ENCODE measurements at regions not wholly inside any gene's neighbourhood (a gene's known extent, or its start where the extent isn't known, plus 50 kb on each side); places are given as distances from the start of the nearest gene placed in this dataset.
A peak's percentile ranks its signal among the peaks of the same experiment; 100 is the strongest.
"Not testable (repeated sequence)": the region's sequence is repeated elsewhere in the genome, so short reads cannot be mapped to it uniquely, and the experiment has no call there.

GRCh38 chr18:70577023-70577420 is 288.2 kb downstream of the SOCS6 start:
- no peak overlapping the region for H3K4me3 ChIP-seq (ENCODE audit: control insufficient read depth in 1 of 7, extremely low read depth in 1 of 7, insufficient read depth in 4 of 7, low read depth in 2 of 7, low read length in 6 of 7)
- CTCF ChIA-PET = no interaction called here
- no peaks in the 10 kb centered on the region for H3K36me3 ChIP-seq (ENCODE audit: control insufficient read depth in 4 of 4, insufficient read depth in 4 of 4, low read length in 3 of 4)
- POLR2A ChIA-PET = no interaction called here
- H3K4me1 ChIP-seq (ENCODE audit: control extremely low read depth in 1 of 4, control insufficient read depth in 4 of 4, insufficient read depth in 4 of 4, low read length in 3 of 4) = no peaks in the 10 kb centered on the region
- no peaks in the 10 kb centered on the region for H3K27me3 ChIP-seq (replicated peaks in 2 of 5; ENCODE audit: control insufficient read depth in 4 of 5, insufficient read depth in 5 of 5, low read length in 4 of 5)
- no peak overlapping the region for H3K27ac ChIP-seq (ENCODE audit: insufficient read depth in 1 of 2, low read depth in 1 of 2, low read length in 2 of 2, poor library complexity in 1 of 2, severe bottlenecking in 2 of 2)
- DNase-seq = no peak
- no peaks in the 10 kb centered on the region for H3K9me3 ChIP-seq (ENCODE audit: control extremely low read depth in 1 of 5, control insufficient read depth in 4 of 5, insufficient read depth in 2 of 5, low read depth in 1 of 5, low read length in 4 of 5)
- 72% methylated on average over 2 of the region's 4 CpGs for WGBS (ENCODE audit: insufficient coverage)

- DNase-seq = no peak
- no peaks in the 10 kb centered on the region for H3K36me3 ChIP-seq (ENCODE audit: control insufficient read depth in 4 of 4, insufficient read depth in 4 of 4, low read length in 3 of 4)
- ChIA-PET CTCF (interaction anchor here (1.4 kb wide), 1 partner anchor 23 kb away, joined by 3 read pairs; no protein-coding TSS in a partner anchor), POLR2A (no interaction called here)
- no peaks in the 10 kb centered on the region for H3K9me3 ChIP-seq (ENCODE audit: control extremely low read depth in 1 of 5, control insufficient read depth in 4 of 5, insufficient read depth in 2 of 5, low read depth in 1 of 5, low read length in 4 of 5)
- no peaks in the 10 kb centered on the region for H3K27me3 ChIP-seq (replicated peaks in 2 of 5; ENCODE audit: control insufficient read depth in 4 of 5, insufficient read depth in 5 of 5, low read length in 4 of 5)
- WGBS (ENCODE audit: insufficient coverage) = 96% methylated on average over 4 of the region's 9 CpGs
- H3K4me1 ChIP-seq (ENCODE audit: control extremely low read depth in 1 of 4, control insufficient read depth in 4 of 4, insufficient read depth in 4 of 4, low read length in 3 of 4) = no peaks in the 10 kb centered on the region
- no peak overlapping the region for H3K27ac ChIP-seq (ENCODE audit: insufficient read depth in 1 of 2, low read depth in 1 of 2, low read length in 2 of 2, poor library complexity in 1 of 2, severe bottlenecking in 2 of 2)
- H3K4me3 ChIP-seq (ENCODE audit: control insufficient read depth in 1 of 7, extremely low read depth in 1 of 7, insufficient read depth in 4 of 7, low read depth in 2 of 7, low read length in 6 of 7) = no peak overlapping the region
Observed at GRCh38 chr18:70576276-70577022, 287.6 kb downstream of the SOCS6 start.

- H3K9me3 ChIP-seq (ENCODE audit: control extremely low read depth in 1 of 5, control insufficient read depth in 4 of 5, insufficient read depth in 2 of 5, low read depth in 1 of 5, low read length in 4 of 5); H3K27me3 ChIP-seq (replicated peaks in 2 of 5; ENCODE audit: control insufficient read depth in 4 of 5, insufficient read depth in 5 of 5, low read length in 4 of 5); H3K27ac ChIP-seq (ENCODE audit: insufficient read depth in 1 of 2, low read depth in 1 of 2, low read length in 2 of 2, poor library complexity in 1 of 2, severe bottlenecking in 2 of 2); POLR2A ChIA-PET; H3K4me3 ChIP-seq (ENCODE audit: control insufficient read depth in 1 of 7, extremely low read depth in 1 of 7, insufficient read depth in 4 of 7, low read depth in 2 of 7, low read length in 6 of 7); H3K36me3 ChIP-seq (ENCODE audit: control insufficient read depth in 4 of 4, insufficient read depth in 4 of 4, low read length in 3 of 4); DNase-seq; H3K4me1 ChIP-seq (ENCODE audit: control extremely low read depth in 1 of 4, control insufficient read depth in 4 of 4, insufficient read depth in 4 of 4, low read length in 3 of 4): not testable (repeated sequence)
- CTCF ChIA-PET = interaction anchor here (1.4 to 2.0 kb wide), 2 partner anchors 9 to 24 kb away, joined by 3 to 5 read pairs; no protein-coding TSS in a partner anchor
Observed at GRCh38 chr18:70574951-70575350, 286.1 kb downstream of the SOCS6 start.

GRCh38 chr18:70569647-70570046 is 280.8 kb downstream of the SOCS6 start:
- CTCF ChIA-PET; DNase-seq; H3K9me3 ChIP-seq (ENCODE audit: control extremely low read depth in 1 of 5, control insufficient read depth in 4 of 5, insufficient read depth in 2 of 5, low read depth in 1 of 5, low read length in 4 of 5); H3K4me1 ChIP-seq (ENCODE audit: control extremely low read depth in 1 of 4, control insufficient read depth in 4 of 4, insufficient read depth in 4 of 4, low read length in 3 of 4); H3K27me3 ChIP-seq (replicated peaks in 2 of 5; ENCODE audit: control insufficient read depth in 4 of 5, insufficient read depth in 5 of 5, low read length in 4 of 5); H3K36me3 ChIP-seq (ENCODE audit: control insufficient read depth in 4 of 4, insufficient read depth in 4 of 4, low read length in 3 of 4); H3K27ac ChIP-seq (ENCODE audit: insufficient read depth in 1 of 2, low read depth in 1 of 2, low read length in 2 of 2, poor library complexity in 1 of 2, severe bottlenecking in 2 of 2); H3K4me3 ChIP-seq (ENCODE audit: control insufficient read depth in 1 of 7, extremely low read depth in 1 of 7, insufficient read depth in 4 of 7, low read depth in 2 of 7, low read length in 6 of 7): not testable (repeated sequence)
- WGBS (ENCODE audit: insufficient coverage) = 83% methylated on average over 6 of the region's 24 CpGs
- POLR2A ChIA-PET = interaction anchor here (0.7 kb wide), 1 partner anchor 1644 kb away, joined by 5 read pairs; no protein-coding TSS in a partner anchor

- no peaks in the 10 kb centered on the region for H3K36me3 ChIP-seq (ENCODE audit: control insufficient read depth in 4 of 4, insufficient read depth in 4 of 4, low read length in 3 of 4)
- H3K9me3 ChIP-seq (ENCODE audit: control extremely low read depth in 1 of 5, control insufficient read depth in 4 of 5, insufficient read depth in 2 of 5, low read depth in 1 of 5, low read length in 4 of 5) = no peaks in the 10 kb centered on the region
- H3K27ac ChIP-seq (ENCODE audit: insufficient read depth in 1 of 2, low read depth in 1 of 2, low read length in 2 of 2, poor library complexity in 1 of 2, severe bottlenecking in 2 of 2) = no peak overlapping the region
- ChIA-PET CTCF (no interaction called here), POLR2A (no interaction called here)
- H3K4me3 ChIP-seq (ENCODE audit: control insufficient read depth in 1 of 7, extremely low read depth in 1 of 7, insufficient read depth in 4 of 7, low read depth in 2 of 7, low read length in 6 of 7) = no peak overlapping the region
- DNase-seq = no peak
- 100% methylated on average over 1 of the region's 2 CpGs for WGBS (ENCODE audit: insufficient coverage)
- no peaks in the 10 kb centered on the region for H3K27me3 ChIP-seq (replicated peaks in 2 of 5; ENCODE audit: control insufficient read depth in 4 of 5, insufficient read depth in 5 of 5, low read length in 4 of 5)
- no peaks in the 10 kb centered on the region for H3K4me1 ChIP-seq (ENCODE audit: control extremely low read depth in 1 of 4, control insufficient read depth in 4 of 4, insufficient read depth in 4 of 4, low read length in 3 of 4)
Observed at GRCh38 chr18:70559446-70559845, 270.6 kb downstream of the SOCS6 start.

- Histone ChIP-seq H3K4me3 (ENCODE audit: control insufficient read depth in 1 of 7, extremely low read depth in 1 of 7, insufficient read depth in 4 of 7, low read depth in 2 of 7, low read length in 6 of 7) (no peak overlapping the region), H3K4me1 (ENCODE audit: control extremely low read depth in 1 of 4, control insufficient read depth in 4 of 4, insufficient read depth in 4 of 4, low read length in 3 of 4) (no peaks in the 10 kb centered on the region), H3K27ac (ENCODE audit: insufficient read depth in 1 of 2, low read depth in 1 of 2, low read length in 2 of 2, poor library complexity in 1 of 2, severe bottlenecking in 2 of 2) (no peak overlapping the region), H3K9me3 (ENCODE audit: control extremely low read depth in 1 of 5, control insufficient read depth in 4 of 5, insufficient read depth in 2 of 5, low read depth in 1 of 5, low read length in 4 of 5) (no peaks in the 10 kb centered on the region), H3K27me3 (replicated peaks in 2 of 5; ENCODE audit: control insufficient read depth in 4 of 5, insufficient read depth in 5 of 5, low read length in 4 of 5) (no peaks in the 10 kb centered on the region), H3K36me3 (ENCODE audit: control insufficient read depth in 4 of 4, insufficient read depth in 4 of 4, low read length in 3 of 4) (no peaks in the 10 kb centered on the region)
- DNase-seq = no peak
- CTCF ChIA-PET = no interaction called here
- POLR2A ChIA-PET = no interaction called here
- WGBS (ENCODE audit: insufficient coverage) = no CpG with 5 or more reads among the region's 1 CpG
Observed at GRCh38 chr18:70558371-70558770, 269.5 kb downstream of the SOCS6 start.

GRCh38 chr18:70554854-70555445 is 266.1 kb downstream of the SOCS6 start:
- no peaks in the 10 kb centered on the region for H3K4me1 ChIP-seq (ENCODE audit: control extremely low read depth in 1 of 4, control insufficient read depth in 4 of 4, insufficient read depth in 4 of 4, low read length in 3 of 4)
- no peaks in the 10 kb centered on the region for H3K36me3 ChIP-seq (ENCODE audit: control insufficient read depth in 4 of 4, insufficient read depth in 4 of 4, low read length in 3 of 4)
- DNase-seq = peak in 2 of 3 donors; percentile 1
- CTCF ChIA-PET = interaction anchor here (0.6 kb wide), 1 partner anchor 194 kb away, joined by 3 read pairs; no protein-coding TSS in a partner anchor
- H3K27me3 ChIP-seq (replicated peaks in 2 of 5; ENCODE audit: control insufficient read depth in 4 of 5, insufficient read depth in 5 of 5, low read length in 4 of 5) = no peaks in the 10 kb centered on the region
- H3K4me3 ChIP-seq (ENCODE audit: control insufficient read depth in 1 of 7, extremely low read depth in 1 of 7, insufficient read depth in 4 of 7, low read depth in 2 of 7, low read length in 6 of 7) = no peak overlapping the region
- H3K27ac ChIP-seq (ENCODE audit: insufficient read depth in 1 of 2, low read depth in 1 of 2, low read length in 2 of 2, poor library complexity in 1 of 2, severe bottlenecking in 2 of 2) = no peak overlapping the region
- 100% methylated on average over 1 of the region's 2 CpGs for WGBS (ENCODE audit: insufficient coverage)
- H3K9me3 ChIP-seq (ENCODE audit: control extremely low read depth in 1 of 5, control insufficient read depth in 4 of 5, insufficient read depth in 2 of 5, low read depth in 1 of 5, low read length in 4 of 5) = no peaks in the 10 kb centered on the region
- POLR2A ChIA-PET = no interaction called here
